ENCODE measurements at regions not wholly inside any gene's neighbourhood (a gene's known extent, or its start where the extent isn't known, plus 50 kb on each side); places are given as distances from the start of the nearest gene placed in this dataset.

GRCh38 chr3:148331081-148331846, 366.4 kb upstream of the AGTR1 start:
- DNase-seq, result no peak

- DNase-seq, result no peak
These were observed 365.2 kb upstream of the AGTR1 start for GRCh38 chr3:148332509-148332908.

- DNase-seq, result no peak
These were observed 364.6 kb upstream of the AGTR1 start for GRCh38 chr3:148333091-148333490.

- no peak for DNase-seq
These were observed 362.1 kb upstream of the AGTR1 start for GRCh38 chr3:148335612-148336011.

GRCh38 chr3:148343416-148343815, 354.3 kb upstream of the AGTR1 start:
- DNase-seq, result no peak

GRCh38 chr3:148344521-148344920, 353.2 kb upstream of the AGTR1 start:
- no peak for DNase-seq

- DNase-seq, result no peak
These were observed 337.7 kb upstream of the AGTR1 start for GRCh38 chr3:148360051-148360450.

- DNase-seq, result peak; percentile 6
These were observed 330.8 kb upstream of the AGTR1 start for GRCh38 chr3:148366743-148367410.

GRCh38 chr3:148367756-148368155, 329.9 kb upstream of the AGTR1 start:
- DNase-seq, result no peak

- no peak for DNase-seq
These were observed 328.3 kb upstream of the AGTR1 start for GRCh38 chr3:148369381-148369780.

GRCh38 chr3:148372206-148372875, 325.4 kb upstream of the AGTR1 start:
- no peak for DNase-seq

- DNase-seq, result no peak
These were observed 323.7 kb upstream of the AGTR1 start for GRCh38 chr3:148373961-148374360.

GRCh38 chr3:148379763-148380382, 317.8 kb upstream of the AGTR1 start:
- peak; percentile 2 for DNase-seq

GRCh38 chr3:148381051-148381450, 316.7 kb upstream of the AGTR1 start:
- no peak for DNase-seq

GRCh38 chr3:148389916-148390315, 307.8 kb upstream of the AGTR1 start:
- no peak for DNase-seq

GRCh38 chr3:148395821-148396220, 301.9 kb upstream of the AGTR1 start:
- DNase-seq, result no peak

GRCh38 chr3:148400754-148401153, 296.9 kb upstream of the AGTR1 start:
- DNase-seq, result no peak

- DNase-seq, result no peak
These were observed 289.0 kb upstream of the AGTR1 start for GRCh38 chr3:148408667-148409066.

GRCh38 chr3:148420242-148420641, 277.5 kb upstream of the AGTR1 start:
- no peak for DNase-seq

GRCh38 chr3:148428862-148429605, 268.7 kb upstream of the AGTR1 start:
- DNase-seq, result no peak

- no peak for DNase-seq
These were observed 264.0 kb upstream of the AGTR1 start for GRCh38 chr3:148433665-148434064.

GRCh38 chr3:148435534-148435933, 262.2 kb upstream of the AGTR1 start:
- no peak for DNase-seq

Measured in inflammatory macrophage treated with lipopolysaccharide for 4 hours (primary cell).